Fibroblast of lung (primary cell): ENCODE measurements at regions not wholly inside any gene's neighbourhood (a gene's known extent, or its start where the extent isn't known, plus 50 kb on each side); places are given as distances from the start of the nearest gene placed in this dataset.

ENCODE experiments used
- DNase-seq, 2 donors: peaks; one replicate each; pipeline versions ENCODE4 v3.0.0 to v3.0.0-alpha.2; 2010; ENCODE audit warnings: low read depth in 2 of 2
- H2AFZ ChIP-seq: 2 replicates; pipeline ENCODE4 v1.5.1; 2012; ENCODE audit warnings: low read length, control low read depth, inconsistent platforms
- H3K27ac ChIP-seq: 2 replicates; pipeline ENCODE4 v1.5.1; 2011; ENCODE audit warnings: low read length, control low read depth; ENCODE audit not compliant: insufficient read depth
- H3K27me3 ChIP-seq: 2 replicates; pipeline ENCODE4 v1.5.1; 2011; ENCODE audit warnings: mild to moderate bottlenecking, low read length; ENCODE audit not compliant: control insufficient read depth, insufficient read depth
- H3K36me3 ChIP-seq: 2 replicates; pipeline ENCODE4 v1.5.1; 2011; ENCODE audit warnings: low read length; ENCODE audit not compliant: control insufficient read depth, insufficient read depth
- H3K4me1 ChIP-seq: 2 replicates; pipeline ENCODE4 v1.5.1; 2011; ENCODE audit warnings: low read length; ENCODE audit not compliant: control insufficient read depth, insufficient read depth; ENCODE audit errors: extremely low read depth
- H3K4me2 ChIP-seq: 2 replicates; pipeline ENCODE4 v1.5.1; 2011; ENCODE audit warnings: low read length, control low read depth; ENCODE audit not compliant: insufficient read depth; ENCODE audit errors: extremely low read depth
- H3K4me3 ChIP-seq, 4 experiments: fragments of 200-600 bp in 1 of 4; sonication (generic) in 1 of 4; replicated peaks in 1 of 4; 2 replicates each; pipeline ENCODE4 v1.5.1; 2011 to 2016; ENCODE audit warnings: low read length in 4 of 4, low read depth in 3 of 4, mild to moderate bottlenecking in 3 of 4, control low read depth in 2 of 4, inconsistent platforms in 1 of 4, mixed read lengths in 1 of 4; ENCODE audit not compliant: insufficient read depth in 1 of 4; ENCODE audit errors: control extremely low read depth in 1 of 4
- H3K79me2 ChIP-seq: 2 replicates; pipeline ENCODE4 v1.5.1; 2012; ENCODE audit warnings: mild to moderate bottlenecking, low read length, inconsistent platforms; ENCODE audit not compliant: control insufficient read depth, insufficient read depth
- H3K9ac ChIP-seq: 2 replicates; pipeline ENCODE4 v1.5.1; 2011; ENCODE audit warnings: mild to moderate bottlenecking, low read length, control low read depth; ENCODE audit not compliant: insufficient read depth
- H3K9me3 ChIP-seq: 2 replicates; pipeline ENCODE4 v1.5.1; 2012; ENCODE audit warnings: low read depth, low read length; ENCODE audit not compliant: control insufficient read depth, insufficient read depth
- H4K20me1 ChIP-seq: 2 replicates; pipeline ENCODE4 v1.5.1; 2011; ENCODE audit warnings: low read length; ENCODE audit not compliant: control insufficient read depth, insufficient read depth; ENCODE audit errors: extremely low read depth
- CTCF ChIP-seq, 2 donors: IDR thresholded peaks in 1 of 2; conservative IDR thresholded peaks in 1 of 2; 1 replicate in 1 of 2; 2 replicates in 1 of 2; pipeline ENCODE4 v1.5.1; 2011 to 2012; ENCODE audit warnings: low read length in 2 of 2, control low read depth in 1 of 2, inconsistent platforms in 1 of 2, low read depth in 1 of 2, mild to moderate bottlenecking in 1 of 2
- EZH2 ChIP-seq: IDR thresholded peaks from 2 replicates; pipeline ENCODE4 v1.5.1; 2012; ENCODE audit warnings: low read length, control low read depth, mild to moderate bottlenecking; ENCODE audit errors: missing control alignments

GRCh38 chr5:85288914-85289313 lies 904.2 kb upstream of the EDIL3 start:
- TF ChIP-seq EZH2, result no peak
- TF ChIP-seq CTCF (conservative IDR thresholded peaks at IDR 0.05 in 1 of 2, IDR thresholded peaks at IDR 0.05 in 1 of 2; ENCODE audit: low read depth in 1 of 2, low read length in 2 of 2), result no peak
- no peak overlapping the region for H2AFZ ChIP-seq
- H3K4me1 ChIP-seq, result no peaks in the 10 kb centered on the region

GRCh38 chr5:85293145-85293785 lies 908.6 kb upstream of the EDIL3 start:
- Histone ChIP-seq H4K20me1 (no peaks in the 10 kb centered on the region), H3K79me2 (no peaks in the 10 kb centered on the region), H3K4me2 (no peak overlapping the region), H3K27ac (no peak overlapping the region), H2AFZ (no peak overlapping the region), H3K4me1 (no peaks in the 10 kb centered on the region), H3K27me3 (no peaks in the 10 kb centered on the region), H3K9ac (no peak overlapping the region), H3K36me3 (no peaks in the 10 kb centered on the region), H3K9me3 (no peaks in the 10 kb centered on the region), H3K4me3 (peak overlapping the region in 2 of 4 experiments; percentile 36 to 62)
- DNase-seq, result peak in 1 of 2 donors; percentile 21
- TF ChIP-seq CTCF (conservative IDR thresholded peaks at IDR 0.05 in 1 of 2, IDR thresholded peaks at IDR 0.05 in 1 of 2; ENCODE audit: low read depth in 1 of 2, low read length in 2 of 2) (no peak), EZH2 (no peak)

More at GRCh38 chr5:85288914-85289313, 904.2 kb upstream of the EDIL3 start:
- Histone ChIP-seq H3K4me2 (no peak overlapping the region), H3K4me3 (no peak overlapping the region), H3K27me3 (no peaks in the 10 kb centered on the region), H3K79me2 (no peaks in the 10 kb centered on the region), H3K27ac (no peak overlapping the region), H4K20me1 (no peaks in the 10 kb centered on the region), H3K9me3 (no peaks in the 10 kb centered on the region), H3K36me3 (no peaks in the 10 kb centered on the region), H3K9ac (no peak overlapping the region)
- DNase-seq, result no peak

- Histone ChIP-seq H3K79me2 (no peaks in the 10 kb centered on the region), H3K36me3 (no peaks in the 10 kb centered on the region), H4K20me1 (no peaks in the 10 kb centered on the region), H3K4me1 (no peaks in the 10 kb centered on the region), H3K9me3 (no peaks in the 10 kb centered on the region), H3K27me3 (no peaks in the 10 kb centered on the region), H3K4me3 (no peak overlapping the region), H3K9ac (no peak overlapping the region), H3K4me2 (no peak overlapping the region), H3K27ac (no peak overlapping the region), H2AFZ (no peak overlapping the region)
- DNase-seq, result no peak
- TF ChIP-seq EZH2 (no peak), CTCF (conservative IDR thresholded peaks at IDR 0.05 in 1 of 2, IDR thresholded peaks at IDR 0.05 in 1 of 2; ENCODE audit: low read depth in 1 of 2, low read length in 2 of 2) (no peak)
These were observed 919.8 kb upstream of the EDIL3 start for GRCh38 chr5:85304524-85304923.
